ENCODE measurements at regions not wholly inside any gene's neighbourhood (a gene's known extent, or its start where the extent isn't known, plus 50 kb on each side); places are given as distances from the start of the nearest gene placed in this dataset.

- TF ChIP-seq POLR2A (IDR thresholded peaks at IDR 0.05; ENCODE audit: low read length) (no peak), GATA1 (IDR thresholded peaks at IDR 0.05; ENCODE audit: low read depth, low read length) (no peak)
Measured at GRCh38 chr16:86827521-86827920, 249.2 kb downstream of the FOXL1 start.

All from erythroblast (primary cell).